HG02798 (cell line): ENCODE measurements at regions not wholly inside any gene's neighbourhood (a gene's known extent, or its start where the extent isn't known, plus 50 kb on each side); places are given as distances from the start of the nearest gene placed in this dataset.
A peak's percentile ranks its signal among the peaks of the same experiment; 100 is the strongest.

Source experiments
- ATAC-seq: cut with Tn5 transposase; IDR thresholded peaks from one replicate; pipeline ENCODE4 v1.9.1; 2021; ENCODE audit warnings: mild to moderate bottlenecking; ENCODE audit not compliant: unreplicated experiment, poor library complexity

- ATAC-seq, result no peak
Observed at GRCh38 chrX:107559506-107559905, 68.8 kb upstream of the PRPS1 start.

GRCh38 chrX:107560041-107560440 is 68.3 kb upstream of the PRPS1 start:
- ATAC-seq, result no peak

GRCh38 chrX:107560980-107561379 is 67.3 kb upstream of the PRPS1 start:
- no peak for ATAC-seq

- no peak for ATAC-seq
Observed at GRCh38 chrX:107561468-107562215, 66.7 kb upstream of the PRPS1 start.

- no peak for ATAC-seq
Observed at GRCh38 chrX:107562482-107562881, 65.8 kb upstream of the PRPS1 start.

- ATAC-seq, result no peak
Observed at GRCh38 chrX:107563824-107564223, 64.5 kb upstream of the PRPS1 start.

- ATAC-seq, result no peak
Observed at GRCh38 chrX:107565015-107565414, 63.3 kb upstream of the PRPS1 start.

- no peak for ATAC-seq
Observed at GRCh38 chrX:107565931-107566603, 62.2 kb upstream of the PRPS1 start.

- no peak for ATAC-seq
Observed at GRCh38 chrX:107566604-107567262, 61.6 kb upstream of the PRPS1 start.

GRCh38 chrX:107567370-107567769 is 60.9 kb upstream of the PRPS1 start:
- no peak for ATAC-seq

- ATAC-seq, result peak; percentile 60
Observed at GRCh38 chrX:107571296-107571998, 56.9 kb upstream of the PRPS1 start.

- no peak for ATAC-seq
Observed at GRCh38 chrX:107573016-107573415, 55.3 kb upstream of the PRPS1 start.

GRCh38 chrX:107574054-107574683 is 54.1 kb upstream of the PRPS1 start:
- ATAC-seq, result no peak

- ATAC-seq, result no peak
Observed at GRCh38 chrX:107574711-107575110, 53.6 kb upstream of the PRPS1 start.

GRCh38 chrX:107576392-107576791 is 51.9 kb upstream of the PRPS1 start:
- no peak for ATAC-seq

- peak; percentile 83 for ATAC-seq
Observed at GRCh38 chrX:107576841-107577240, 51.5 kb upstream of the PRPS1 start.

GRCh38 chrX:107577933-107578332 is 50.4 kb upstream of the PRPS1 start:
- no peak for ATAC-seq
